ENCODE measurements at regions not wholly inside any gene's neighbourhood (a gene's known extent, or its start where the extent isn't known, plus 50 kb on each side); places are given as distances from the start of the nearest gene placed in this dataset.

DNA sequence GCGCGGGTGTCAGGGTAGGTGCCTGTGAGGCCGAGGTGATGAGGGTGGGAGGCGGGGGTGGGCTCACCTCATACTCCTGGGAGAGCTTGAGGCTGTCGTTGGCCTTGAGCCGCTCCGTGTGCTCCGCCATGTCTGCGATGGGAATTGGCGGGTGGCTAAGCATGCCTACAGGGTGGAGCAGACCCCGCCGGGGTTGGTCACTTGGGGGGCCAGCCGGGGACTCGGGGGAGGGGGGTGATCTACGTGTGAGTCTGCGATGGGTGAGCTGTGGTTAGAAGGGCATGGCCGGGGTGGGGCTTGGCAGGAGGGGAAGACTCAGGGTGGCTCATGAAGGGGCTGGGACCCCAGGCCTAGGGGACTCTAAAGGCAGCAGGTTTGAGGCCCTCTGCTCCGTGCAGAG lies 125.2 kb downstream of the PTPRS start:
- TF ChIP-seq CREB5 (CRISPR knock-in tag; IDR thresholded peaks at IDR 0.05; ENCODE audit: low read depth) (no peak), SNAI2 (CRISPR knock-in tag; IDR thresholded peaks at IDR 0.05) (no peak), TSHZ2 (CRISPR knock-in tag; IDR thresholded peaks at IDR 0.05) (no peak), RARB (CRISPR knock-in tag; IDR thresholded peaks at IDR 0.05) (no peak), TCF4 (CRISPR knock-in tag; IDR thresholded peaks at IDR 0.05; ENCODE audit: borderline replicate concordance) (no peak), ARNTL (CRISPR knock-in tag; IDR thresholded peaks at IDR 0.05; ENCODE audit: borderline replicate concordance, low read depth) (no peak), GLIS3 (CRISPR knock-in tag; IDR thresholded peaks at IDR 0.05) (no peak)
